ENCODE measurements at regions not wholly inside any gene's neighbourhood (a gene's known extent, or its start where the extent isn't known, plus 50 kb on each side); places are given as distances from the start of the nearest gene placed in this dataset.

DNA sequence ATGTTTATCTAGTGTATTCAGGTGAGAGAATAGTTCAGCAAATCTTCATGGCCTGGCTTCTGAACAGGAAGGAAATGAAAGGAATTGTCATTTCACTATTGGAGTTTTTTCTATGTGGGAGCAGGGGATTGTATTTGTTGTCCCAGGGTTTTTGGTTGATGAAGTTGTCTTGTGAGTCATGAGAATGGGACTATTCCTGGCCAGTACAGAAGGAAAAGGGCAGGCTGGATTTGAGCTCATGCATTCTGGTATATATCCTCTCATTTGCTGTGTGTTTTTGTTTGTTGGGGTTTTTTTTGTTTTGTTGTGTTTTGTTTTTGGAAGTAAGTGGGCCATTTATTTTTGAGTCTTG is 101.2 kb upstream of the MKLN1 start:
- H3K4me3 ChIP-seq (replicated peaks in 1 of 2; ENCODE audit: low read depth in 1 of 2, low read length in 2 of 2): no peak overlapping the region
- ChIA-PET CTCF (no interaction called here), POLR2A (no interaction called here), RAD21 (ENCODE audit: low non-redundant PET in 1 of 2, low total read pairs in 2 of 2, uncharacterized antibody in 2 of 2, unreplicated experiment in 2 of 2) (no interaction called here)
- no peaks in the 10 kb centered on the region for H3K27me3 ChIP-seq (ENCODE audit: insufficient read depth, low read length)
- H3K9ac ChIP-seq (ENCODE audit: low read length): no peak overlapping the region
- BruUV-seq (replicated peaks): no TSS peak
- H3K36me3 ChIP-seq (ENCODE audit: control insufficient read depth in 1 of 2, insufficient read depth in 2 of 2, low read length in 2 of 2): no peaks in the 10 kb centered on the region
- ATAC-seq: no peak
- intact Hi-C loops (cut with micrococcal nuclease): no loop called here
- DNase-seq (ENCODE audit: low read depth, low spot score): no peak
- H2AFZ ChIP-seq (ENCODE audit: low read depth, low read length, poor library complexity, severe bottlenecking): no peak overlapping the region
- H3K4me2 ChIP-seq (ENCODE audit: low read length): no peak overlapping the region
- no peaks in the 10 kb centered on the region for H4K20me1 ChIP-seq (ENCODE audit: insufficient read depth)
- H3K79me2 ChIP-seq (ENCODE audit: insufficient read depth, low read length): no peaks in the 10 kb centered on the region
- H3K4me1 ChIP-seq (ENCODE audit: control insufficient read depth in 1 of 2, insufficient read depth in 2 of 2, low read length in 2 of 2): no peaks in the 10 kb centered on the region; a peak in 1 of 4 replicates
- H3K9me2 ChIP-seq (ENCODE audit: insufficient read depth): no peaks in the 10 kb centered on the region
- no peak for TF ChIP-seq RAD21 (IDR thresholded peaks at IDR 0.05; ENCODE audit: low read depth)
- TF ChIP-seq, protein P1, sequence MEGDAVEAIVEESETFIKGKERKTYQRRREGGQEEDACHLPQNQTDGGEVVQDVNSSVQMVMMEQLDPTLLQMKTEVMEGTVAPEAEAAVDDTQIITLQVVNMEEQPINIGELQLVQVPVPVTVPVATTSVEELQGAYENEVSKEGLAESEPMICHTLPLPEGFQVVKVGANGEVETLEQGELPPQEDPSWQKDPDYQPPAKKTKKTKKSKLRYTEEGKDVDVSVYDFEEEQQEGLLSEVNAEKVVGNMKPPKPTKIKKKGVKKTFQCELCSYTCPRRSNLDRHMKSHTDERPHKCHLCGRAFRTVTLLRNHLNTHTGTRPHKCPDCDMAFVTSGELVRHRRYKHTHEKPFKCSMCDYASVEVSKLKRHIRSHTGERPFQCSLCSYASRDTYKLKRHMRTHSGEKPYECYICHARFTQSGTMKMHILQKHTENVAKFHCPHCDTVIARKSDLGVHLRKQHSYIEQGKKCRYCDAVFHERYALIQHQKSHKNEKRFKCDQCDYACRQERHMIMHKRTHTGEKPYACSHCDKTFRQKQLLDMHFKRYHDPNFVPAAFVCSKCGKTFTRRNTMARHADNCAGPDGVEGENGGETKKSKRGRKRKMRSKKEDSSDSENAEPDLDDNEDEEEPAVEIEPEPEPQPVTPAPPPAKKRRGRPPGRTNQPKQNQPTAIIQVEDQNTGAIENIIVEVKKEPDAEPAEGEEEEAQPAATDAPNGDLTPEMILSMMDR (IDR thresholded peaks at IDR 0.05 in 2 of 3, conservative IDR thresholded peaks at IDR 0.05 in 1 of 3; ENCODE audit: borderline replicate concordance in 1 of 3, insufficient read depth in 1 of 3, low read depth in 2 of 3, low read length in 2 of 3): no peak
- TF ChIP-seq, protein P2, sequence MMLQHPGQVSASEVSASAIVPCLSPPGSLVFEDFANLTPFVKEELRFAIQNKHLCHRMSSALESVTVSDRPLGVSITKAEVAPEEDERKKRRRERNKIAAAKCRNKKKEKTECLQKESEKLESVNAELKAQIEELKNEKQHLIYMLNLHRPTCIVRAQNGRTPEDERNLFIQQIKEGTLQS (IDR thresholded peaks at IDR 0.05): no peak
- TF ChIP-seq EZH2 (IDR thresholded peaks at IDR 0.05): no peak
- TF ChIP-seq CBX3 (IDR thresholded peaks at IDR 0.05; ENCODE audit: low read depth): no peak
- TF ChIP-seq, protein P3, sequence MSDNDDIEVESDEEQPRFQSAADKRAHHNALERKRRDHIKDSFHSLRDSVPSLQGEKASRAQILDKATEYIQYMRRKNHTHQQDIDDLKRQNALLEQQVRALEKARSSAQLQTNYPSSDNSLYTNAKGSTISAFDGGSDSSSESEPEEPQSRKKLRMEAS (IDR thresholded peaks at IDR 0.05): no peak
- no peak for TF ChIP-seq SP1 (IDR thresholded peaks at IDR 0.05; ENCODE audit: low read depth)
- TF ChIP-seq, protein P4, sequence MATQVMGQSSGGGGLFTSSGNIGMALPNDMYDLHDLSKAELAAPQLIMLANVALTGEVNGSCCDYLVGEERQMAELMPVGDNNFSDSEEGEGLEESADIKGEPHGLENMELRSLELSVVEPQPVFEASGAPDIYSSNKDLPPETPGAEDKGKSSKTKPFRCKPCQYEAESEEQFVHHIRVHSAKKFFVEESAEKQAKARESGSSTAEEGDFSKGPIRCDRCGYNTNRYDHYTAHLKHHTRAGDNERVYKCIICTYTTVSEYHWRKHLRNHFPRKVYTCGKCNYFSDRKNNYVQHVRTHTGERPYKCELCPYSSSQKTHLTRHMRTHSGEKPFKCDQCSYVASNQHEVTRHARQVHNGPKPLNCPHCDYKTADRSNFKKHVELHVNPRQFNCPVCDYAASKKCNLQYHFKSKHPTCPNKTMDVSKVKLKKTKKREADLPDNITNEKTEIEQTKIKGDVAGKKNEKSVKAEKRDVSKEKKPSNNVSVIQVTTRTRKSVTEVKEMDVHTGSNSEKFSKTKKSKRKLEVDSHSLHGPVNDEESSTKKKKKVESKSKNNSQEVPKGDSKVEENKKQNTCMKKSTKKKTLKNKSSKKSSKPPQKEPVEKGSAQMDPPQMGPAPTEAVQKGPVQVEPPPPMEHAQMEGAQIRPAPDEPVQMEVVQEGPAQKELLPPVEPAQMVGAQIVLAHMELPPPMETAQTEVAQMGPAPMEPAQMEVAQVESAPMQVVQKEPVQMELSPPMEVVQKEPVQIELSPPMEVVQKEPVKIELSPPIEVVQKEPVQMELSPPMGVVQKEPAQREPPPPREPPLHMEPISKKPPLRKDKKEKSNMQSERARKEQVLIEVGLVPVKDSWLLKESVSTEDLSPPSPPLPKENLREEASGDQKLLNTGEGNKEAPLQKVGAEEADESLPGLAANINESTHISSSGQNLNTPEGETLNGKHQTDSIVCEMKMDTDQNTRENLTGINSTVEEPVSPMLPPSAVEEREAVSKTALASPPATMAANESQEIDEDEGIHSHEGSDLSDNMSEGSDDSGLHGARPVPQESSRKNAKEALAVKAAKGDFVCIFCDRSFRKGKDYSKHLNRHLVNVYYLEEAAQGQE (IDR thresholded peaks at IDR 0.05; ENCODE audit: low read depth): no peak
- no peak for TF ChIP-seq CEBPB (IDR thresholded peaks at IDR 0.05; ENCODE audit: low read depth)
- TF ChIP-seq ZFX (IDR thresholded peaks at IDR 0.05): no peak
- no peak for TF ChIP-seq SIN3A (IDR thresholded peaks at IDR 0.05; ENCODE audit: low read depth)
- TF ChIP-seq EGR1 (IDR thresholded peaks at IDR 0.05; ENCODE audit: low read depth): no peak
- TF ChIP-seq SRF (IDR thresholded peaks at IDR 0.05; ENCODE audit: low read depth): no peak
- H3K27ac ChIP-seq (ENCODE audit: low read depth, low read length): no peak overlapping the region
- H3K9me3 ChIP-seq (ENCODE audit: control insufficient read depth in 1 of 2, insufficient read depth in 1 of 2, low read depth in 1 of 2, low read length in 2 of 2): no peaks in the 10 kb centered on the region
